ENCODE measurements at regions not wholly inside any gene's neighbourhood (a gene's known extent, or its start where the extent isn't known, plus 50 kb on each side); places are given as distances from the start of the nearest gene placed in this dataset.

DNA sequence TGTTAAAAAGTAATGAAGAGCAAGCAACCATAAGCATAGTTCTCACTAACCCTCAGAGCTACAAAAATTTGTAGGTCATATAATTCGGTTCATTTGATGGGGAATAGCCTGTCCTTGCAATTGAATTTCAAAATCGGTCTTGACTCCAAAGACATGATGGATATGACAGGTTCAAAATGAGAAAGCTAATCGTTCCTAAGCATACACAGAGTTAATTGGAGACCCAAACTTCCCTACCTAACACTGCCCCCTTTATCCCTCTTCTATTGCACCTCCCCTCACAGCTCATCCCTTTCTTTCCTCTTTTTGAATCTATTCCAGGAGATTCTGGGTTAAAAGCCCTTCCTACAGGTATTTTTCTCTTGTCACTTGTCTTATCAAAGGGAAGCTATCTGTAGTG lies 390.0 kb upstream of the PTBP2 start:
- ATAC-seq = no peak
- Histone ChIP-seq H3K36me3 (no peaks in the 10 kb centered on the region), H3K4me1 (no peaks in the 10 kb centered on the region), H3K4me3 (no peak overlapping the region), H3K27ac (no peak overlapping the region), H3K9me3 (no peaks in the 10 kb centered on the region), H3K27me3 (no peaks in the 10 kb centered on the region)
- TF ChIP-seq POLR2A (IDR thresholded peaks at IDR 0.05) (no peak), POLR2AphosphoS5 (IDR thresholded peaks at IDR 0.05) (no peak), EP300 (IDR thresholded peaks at IDR 0.05) (no peak)
- TF ChIP-seq, protein P1, sequence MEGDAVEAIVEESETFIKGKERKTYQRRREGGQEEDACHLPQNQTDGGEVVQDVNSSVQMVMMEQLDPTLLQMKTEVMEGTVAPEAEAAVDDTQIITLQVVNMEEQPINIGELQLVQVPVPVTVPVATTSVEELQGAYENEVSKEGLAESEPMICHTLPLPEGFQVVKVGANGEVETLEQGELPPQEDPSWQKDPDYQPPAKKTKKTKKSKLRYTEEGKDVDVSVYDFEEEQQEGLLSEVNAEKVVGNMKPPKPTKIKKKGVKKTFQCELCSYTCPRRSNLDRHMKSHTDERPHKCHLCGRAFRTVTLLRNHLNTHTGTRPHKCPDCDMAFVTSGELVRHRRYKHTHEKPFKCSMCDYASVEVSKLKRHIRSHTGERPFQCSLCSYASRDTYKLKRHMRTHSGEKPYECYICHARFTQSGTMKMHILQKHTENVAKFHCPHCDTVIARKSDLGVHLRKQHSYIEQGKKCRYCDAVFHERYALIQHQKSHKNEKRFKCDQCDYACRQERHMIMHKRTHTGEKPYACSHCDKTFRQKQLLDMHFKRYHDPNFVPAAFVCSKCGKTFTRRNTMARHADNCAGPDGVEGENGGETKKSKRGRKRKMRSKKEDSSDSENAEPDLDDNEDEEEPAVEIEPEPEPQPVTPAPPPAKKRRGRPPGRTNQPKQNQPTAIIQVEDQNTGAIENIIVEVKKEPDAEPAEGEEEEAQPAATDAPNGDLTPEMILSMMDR (IDR thresholded peaks at IDR 0.05) = no peak
- WGBS, 2 donors (ENCODE audit: low coverage in 1 of 2) = 87 to 93% methylated on average over 3 of the region's 3 CpGs

GRCh38 chr1:96333522-96334235 lies 387.9 kb upstream of the PTBP2 start:
- Histone ChIP-seq H3K4me3 (no peak overlapping the region), H3K9me3 (no peaks in the 10 kb centered on the region), H3K27ac (no peak overlapping the region), H3K27me3 (no peaks in the 10 kb centered on the region), H3K36me3 (no peaks in the 10 kb centered on the region), H3K4me1 (no peaks in the 10 kb centered on the region)
- no peak for TF ChIP-seq POLR2AphosphoS5 (IDR thresholded peaks at IDR 0.05)
- TF ChIP-seq, protein P1 (IDR thresholded peaks at IDR 0.05) = no peak
- no peak for TF ChIP-seq EP300 (IDR thresholded peaks at IDR 0.05)
- TF ChIP-seq POLR2A (IDR thresholded peaks at IDR 0.05) = no peak
- 71 to 75% methylated on average over 4 of the region's 4 CpGs for WGBS, 2 donors (ENCODE audit: low coverage in 1 of 2)
- ATAC-seq = no peak

GRCh38 chr1:96334236-96334557 lies 387.4 kb upstream of the PTBP2 start:
- H3K9me3 ChIP-seq = no peaks in the 10 kb centered on the region
- H3K27me3 ChIP-seq = no peaks in the 10 kb centered on the region
- TF ChIP-seq POLR2A (IDR thresholded peaks at IDR 0.05) (no peak), POLR2AphosphoS5 (IDR thresholded peaks at IDR 0.05) (no peak), EP300 (IDR thresholded peaks at IDR 0.05) (no peak)
- TF ChIP-seq, protein P1 (IDR thresholded peaks at IDR 0.05) = no peak
- no peaks in the 10 kb centered on the region for H3K36me3 ChIP-seq
- no peak overlapping the region for H3K4me3 ChIP-seq
- H3K4me1 ChIP-seq = no peaks in the 10 kb centered on the region
- ATAC-seq = no peak
- no peak overlapping the region for H3K27ac ChIP-seq
- WGBS, 2 donors (ENCODE audit: low coverage in 1 of 2) = 90 to 96% methylated on average over 4 of the region's 4 CpGs

DNA sequence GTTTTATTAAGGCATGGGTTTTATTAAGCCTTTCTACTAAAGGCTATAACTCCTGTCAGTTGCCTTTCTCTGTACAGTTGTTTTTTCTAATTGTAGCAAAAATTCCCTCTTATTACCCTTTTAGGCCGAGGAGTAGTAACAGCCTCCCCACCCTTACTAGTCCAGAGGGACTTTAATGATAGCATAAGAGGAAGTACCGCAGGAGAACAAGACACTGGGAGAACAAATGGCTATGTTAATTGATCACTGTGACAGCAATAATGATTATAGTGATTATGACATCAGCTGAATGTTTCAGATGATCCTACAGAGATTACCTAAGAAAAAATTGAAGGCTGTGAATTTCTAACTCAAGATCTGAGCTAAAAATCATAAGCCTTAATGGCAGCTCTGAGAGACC lies 383.0 kb upstream of the PTBP2 start:
- TF ChIP-seq, protein P1 (IDR thresholded peaks at IDR 0.05) = no peak
- TF ChIP-seq POLR2A (IDR thresholded peaks at IDR 0.05) = no peak
- no peak for TF ChIP-seq EP300 (IDR thresholded peaks at IDR 0.05)
- TF ChIP-seq POLR2AphosphoS5 (IDR thresholded peaks at IDR 0.05) = no peak
- H3K4me3 ChIP-seq = no peak overlapping the region
- no peak for ATAC-seq
- H3K4me1 ChIP-seq = no peaks in the 10 kb centered on the region
- no peak overlapping the region for H3K27ac ChIP-seq
- no peaks in the 10 kb centered on the region for H3K9me3 ChIP-seq
- no peaks in the 10 kb centered on the region for H3K36me3 ChIP-seq
- whole genome bisulfite sequencing, 2 donors (ENCODE audit: low coverage in 1 of 2) = 58 to 82% methylated on average over 2 of the region's 2 CpGs
- no peaks in the 10 kb centered on the region for H3K27me3 ChIP-seq

GRCh38 chr1:96340686-96341085 lies 380.9 kb upstream of the PTBP2 start:
- Histone ChIP-seq H3K9me3 (peaks cover 0 to 11% (median 0%) of the 10 kb centered on the region in 3 donors), H3K27me3 (no peaks in the 10 kb centered on the region), H3K4me3 (no peak overlapping the region), H3K36me3 (no peaks in the 10 kb centered on the region), H3K4me1 (no peaks in the 10 kb centered on the region), H3K27ac (no peak overlapping the region)
- ATAC-seq = no peak
- no peak for TF ChIP-seq EP300 (IDR thresholded peaks at IDR 0.05)
- no peak for TF ChIP-seq POLR2AphosphoS5 (IDR thresholded peaks at IDR 0.05)
- TF ChIP-seq, protein P1 (IDR thresholded peaks at IDR 0.05) = no peak
- TF ChIP-seq POLR2A (IDR thresholded peaks at IDR 0.05) = no peak
